Caco-2 (cell line): ENCODE measurements at regions not wholly inside any gene's neighbourhood (a gene's known extent, or its start where the extent isn't known, plus 50 kb on each side); places are given as distances from the start of the nearest gene placed in this dataset.

Experiments
- BruUV-seq: library from RNA; stranded (reverse); fragments of 400-500 nt; replicated peaks from 2 replicates; lab custom pipeline; 2021; lab: Mats Ljungman, UMichigan
- CTCF ChIA-PET: fragments of 300-600 bp; sonication (Branson Sonifier 250); formaldehyde crosslinking; loops from one replicate; lab custom pipeline; 2022; ENCODE audit warnings: antibody characterized with exemption; lab: Charles Lee
- POLR2A ChIA-PET: fragments of 300-600 bp; sonication (Branson Sonifier 250); formaldehyde crosslinking; loops from one replicate; lab custom pipeline; 2022; ENCODE audit warnings: antibody characterized with exemption; lab: Charles Lee
- DNase-seq, 2 experiments: peaks; one replicate each; pipeline versions ENCODE4 v3.0.0 to v3.0.0-alpha.2; 2020 to 2022
- H3K27me3 ChIP-seq: replicated peaks from 2 replicates; pipeline ENCODE4 v1.6.0; 2011; ENCODE audit warnings: low read length; ENCODE audit not compliant: control insufficient read depth, insufficient read depth
- H3K36me3 ChIP-seq: 2 replicates; pipeline ENCODE4 v1.5.1; 2011; ENCODE audit warnings: low read length; ENCODE audit not compliant: control insufficient read depth, insufficient read depth
- H3K4me1 ChIP-seq: fragments of 250-450 bp; sonication (Bioruptor Pico); 2 replicates; pipeline ENCODE4 v1.5.1; 2020; ENCODE audit warnings: mild to moderate bottlenecking
- H3K4me3 ChIP-seq: 2 replicates; pipeline ENCODE4 v1.5.1; 2011; ENCODE audit warnings: low read depth, mild to moderate bottlenecking, control low read depth, low read length
- H3K9me3 ChIP-seq: fragments of 250-450 bp; sonication (Bioruptor Pico); 2 replicates; pipeline ENCODE4 v1.5.1; 2020; ENCODE audit warnings: mild to moderate bottlenecking, moderate library complexity
- H3K27ac Mint-ChIP-seq: one replicate; pipeline ENCODE4 v1.8.0; 2022; ENCODE audit warnings: mixed read lengths; ENCODE audit not compliant: unreplicated experiment
- H3K27me3 Mint-ChIP-seq: one replicate; pipeline ENCODE4 v1.8.0; 2022; ENCODE audit warnings: mixed read lengths; ENCODE audit not compliant: insufficient read depth, unreplicated experiment
- H3K36me3 Mint-ChIP-seq: one replicate; pipeline ENCODE4 v1.8.0; 2022; ENCODE audit warnings: mild to moderate bottlenecking, mixed read lengths; ENCODE audit not compliant: insufficient read depth, unreplicated experiment
- H3K4me1 Mint-ChIP-seq: one replicate; pipeline ENCODE4 v1.8.0; 2022; ENCODE audit warnings: low read depth, mixed read lengths; ENCODE audit not compliant: unreplicated experiment
- H3K4me3 Mint-ChIP-seq: one replicate; pipeline ENCODE4 v1.8.0; 2022; ENCODE audit warnings: mild to moderate bottlenecking, moderate library complexity, mixed read lengths; ENCODE audit not compliant: unreplicated experiment
- H3K9me3 Mint-ChIP-seq: one replicate; pipeline ENCODE4 v1.8.0; 2022; ENCODE audit warnings: mixed read lengths; ENCODE audit not compliant: unreplicated experiment
- CTCF ChIP-seq, 2 experiments: fragments of 200-600 bp in 1 of 2; IDR thresholded peaks; 1 replicate in 1 of 2; 2 replicates in 1 of 2; pipeline versions ENCODE4 v1.5.1 to v1.8.0; 2011 to 2022; ENCODE audit warnings: antibody characterized with exemption in 1 of 2, control low read depth in 1 of 2, inconsistent platforms in 1 of 2, low read depth in 1 of 2, low read length in 1 of 2, mild to moderate bottlenecking in 1 of 2, moderate library complexity in 1 of 2; ENCODE audit not compliant: insufficient read depth in 1 of 2, severe bottlenecking in 1 of 2, unreplicated experiment in 1 of 2
- intact Hi-C: fragments of 100-400 bp; cut with micrococcal nuclease; formaldehyde crosslinking; loops from one replicate; pipeline ENCODE4 v1.10.0; 2022; ENCODE audit not compliant: unreplicated experiment

DNA sequence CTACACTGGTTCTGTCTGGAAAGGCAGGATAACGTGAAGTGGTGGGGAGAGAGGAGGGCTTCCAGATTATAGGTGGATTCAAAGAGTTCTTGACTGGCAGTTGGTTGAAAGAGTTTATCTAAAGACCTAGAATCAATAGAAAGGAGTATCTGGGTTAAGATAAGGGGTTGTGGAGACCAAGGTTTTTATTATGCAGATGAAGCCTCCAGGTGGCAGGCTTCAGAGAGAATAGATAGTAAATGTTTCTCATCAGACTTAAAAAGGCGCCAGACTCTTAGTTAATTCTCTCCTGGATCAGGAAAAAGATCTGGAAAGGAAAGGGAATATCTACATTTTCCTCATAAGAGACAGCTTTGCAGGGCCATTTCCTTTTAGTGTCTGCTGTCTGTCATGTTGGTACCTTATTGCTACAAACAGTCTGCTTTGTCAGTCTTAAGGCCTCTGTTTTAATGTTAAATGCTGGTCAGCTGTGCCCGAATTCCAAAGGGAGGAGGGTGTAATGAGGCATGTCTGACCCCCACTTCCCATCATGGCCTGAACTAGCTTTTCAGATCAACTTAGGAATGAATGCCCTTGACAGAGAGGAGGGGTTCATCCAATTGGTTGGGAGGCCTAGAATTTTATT is 401.3 kb downstream of the FUT8 start:
- Mint-ChIP-seq H3K27ac (no peak overlapping the region), H3K4me1 (no peaks in the 10 kb centered on the region)

DNA sequence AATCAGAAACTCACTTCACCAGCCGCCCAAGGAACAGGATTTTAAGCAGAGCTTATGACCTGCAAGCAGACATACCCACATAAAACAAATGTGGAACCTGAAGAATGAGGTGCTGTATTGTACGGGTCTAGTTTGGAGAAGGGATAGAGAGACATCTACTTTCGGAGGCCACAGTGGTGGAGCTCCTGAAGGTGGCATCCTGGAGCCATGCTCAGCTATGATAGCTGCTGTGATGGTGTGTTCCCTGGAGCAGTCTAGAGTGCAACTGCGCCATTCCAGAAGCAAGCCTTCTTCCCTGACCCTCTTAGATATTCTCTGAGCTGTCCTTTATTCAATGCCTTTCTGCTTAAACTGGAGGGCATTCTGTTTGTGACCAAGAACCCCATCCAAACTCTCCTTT is 402.6 kb downstream of the FUT8 start:
- H3K4me1 Mint-ChIP-seq, result no peaks in the 10 kb centered on the region
- intact Hi-C loops, result no loop called here
- no peak overlapping the region for H3K27ac Mint-ChIP-seq
- no peaks in the 10 kb centered on the region for H3K27me3 ChIP-seq
- no peak overlapping the region for H3K4me3 ChIP-seq
- H3K27me3 Mint-ChIP-seq, result no peaks in the 10 kb centered on the region
- no peaks in the 10 kb centered on the region for H3K36me3 ChIP-seq
- POLR2A ChIA-PET, result no interaction called here
- no peak for TF ChIP-seq CTCF (IDR thresholded peaks at IDR 0.05; ENCODE audit: insufficient read depth in 1 of 2, low read depth in 1 of 2, low read length in 1 of 2, severe bottlenecking in 1 of 2, unreplicated experiment in 1 of 2)
- no peak overlapping the region for H3K4me3 Mint-ChIP-seq
- H3K36me3 Mint-ChIP-seq, result no peaks in the 10 kb centered on the region
- CTCF ChIA-PET, result interaction anchor here (2.2 kb wide), 1 partner anchor 9 kb away, joined by 7 read pairs; no protein-coding TSS in a partner anchor
- H3K9me3 ChIP-seq, result no peaks in the 10 kb centered on the region
- DNase-seq, result no peak
- H3K9me3 Mint-ChIP-seq, result no peaks in the 10 kb centered on the region
- no peaks in the 10 kb centered on the region for H3K4me1 ChIP-seq
- no TSS peak for BruUV-seq

More for the DNA sequence above, 401.3 kb downstream of the FUT8 start:
- Mint-ChIP-seq H3K27me3 (no peaks in the 10 kb centered on the region), H3K9me3 (no peaks in the 10 kb centered on the region), H3K4me3 (no peak overlapping the region), H3K36me3 (no peaks in the 10 kb centered on the region)
- POLR2A ChIA-PET, result no interaction called here
- Histone ChIP-seq H3K4me1 (no peaks in the 10 kb centered on the region), H3K36me3 (no peaks in the 10 kb centered on the region), H3K27me3 (no peaks in the 10 kb centered on the region), H3K9me3 (no peaks in the 10 kb centered on the region), H3K4me3 (no peak overlapping the region)
- intact Hi-C loops, result no loop called here
- DNase-seq, result no peak
- CTCF ChIA-PET, result no interaction called here
- BruUV-seq, result no TSS peak
- no peak for TF ChIP-seq CTCF (IDR thresholded peaks at IDR 0.05; ENCODE audit: insufficient read depth in 1 of 2, low read depth in 1 of 2, low read length in 1 of 2, severe bottlenecking in 1 of 2, unreplicated experiment in 1 of 2)

DNA sequence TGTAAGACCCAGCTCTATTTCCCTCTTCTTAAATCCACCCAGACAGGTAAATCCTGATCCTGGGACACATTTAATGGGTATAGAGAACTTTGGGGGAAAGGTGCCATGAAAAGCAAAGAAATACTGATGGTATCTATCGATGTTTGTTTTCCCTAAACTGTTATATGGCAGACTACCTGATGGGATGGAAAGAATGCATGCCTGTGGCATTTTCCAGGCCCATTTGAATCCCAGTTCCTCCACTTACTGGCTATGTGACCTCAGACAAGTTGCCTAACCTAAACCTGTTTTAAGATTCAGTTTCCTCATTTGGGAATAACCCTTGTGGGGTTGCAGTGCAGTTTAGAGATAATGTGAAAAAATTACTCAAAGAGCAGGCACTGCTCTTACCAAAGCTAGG is 404.5 kb downstream of the FUT8 start:
- BruUV-seq, result no TSS peak
- Histone ChIP-seq H3K9me3 (no peaks in the 10 kb centered on the region), H3K36me3 (no peaks in the 10 kb centered on the region), H3K27me3 (no peaks in the 10 kb centered on the region), H3K4me3 (no peak overlapping the region), H3K4me1 (no peaks in the 10 kb centered on the region)
- H3K4me3 Mint-ChIP-seq, result no peak overlapping the region
- DNase-seq, result no peak
- intact Hi-C loops, result no loop called here
- H3K27ac Mint-ChIP-seq, result no peak overlapping the region
- ChIA-PET POLR2A (no interaction called here), CTCF (interaction anchor here (0.6 kb wide), 1 partner anchor 653 kb away, joined by 3 read pairs; no protein-coding TSS in a partner anchor)
- H3K27me3 Mint-ChIP-seq, result no peaks in the 10 kb centered on the region
- H3K4me1 Mint-ChIP-seq, result no peaks in the 10 kb centered on the region
- no peaks in the 10 kb centered on the region for H3K36me3 Mint-ChIP-seq
- H3K9me3 Mint-ChIP-seq, result no peaks in the 10 kb centered on the region
- TF ChIP-seq CTCF (IDR thresholded peaks at IDR 0.05; ENCODE audit: insufficient read depth in 1 of 2, low read depth in 1 of 2, low read length in 1 of 2, severe bottlenecking in 1 of 2, unreplicated experiment in 1 of 2), result no peak
